HCT116 (cell line): ENCODE measurements at regions not wholly inside any gene's neighbourhood (a gene's known extent, or its start where the extent isn't known, plus 50 kb on each side); places are given as distances from the start of the nearest gene placed in this dataset.

Experiments
- ATAC-seq: fragments of 200-7000 bp; cut with Tn5 transposase; 2 replicates; pipeline ENCODE4 v1.9.1; 2020; ENCODE audit warnings: mild to moderate bottlenecking, moderate library complexity
- BruUV-seq: library from RNA; stranded (reverse); fragments of 400-500 nt; replicated peaks from 2 replicates; lab custom pipeline; 2021; lab: Mats Ljungman, UMichigan
- CTCF ChIA-PET: fragments of 300-600 bp; sonication (Branson Sonifier 250); formaldehyde crosslinking; loops from one replicate; lab custom pipeline; 2021; ENCODE audit warnings: antibody characterized with exemption; lab: Charles Lee
- POLR2A ChIA-PET: fragments of 300-600, 350-600 bp; sonication (Branson Sonifier 250); formaldehyde crosslinking; loops from one replicate; lab custom pipeline; 2021; ENCODE audit warnings: antibody characterized with exemption; lab: Charles Lee
- RAD21 ChIA-PET, 2 experiments: fragments of 300-600 bp; sonication (Branson Sonifier 250); formaldehyde crosslinking; loops; one replicate each; lab custom pipeline; 2023; ENCODE audit warnings: low total read pairs in 2 of 2; ENCODE audit not compliant: uncharacterized antibody in 2 of 2, unreplicated experiment in 2 of 2, low non-redundant PET in 1 of 2; lab: Charles Lee
- DNase-seq: peaks from one replicate; pipeline ENCODE4 v3.0.0-alpha.2; 2010; ENCODE audit warnings: low read depth, low spot score
- H2AFZ ChIP-seq: fragments of 200-600 bp; shearing (Covaris generic), sonication (generic); 2 replicates; pipeline ENCODE4 v1.6.1; 2017; ENCODE audit warnings: low read depth, mixed run types, mixed read lengths, antibody characterized with exemption, low read length; ENCODE audit not compliant: poor library complexity, severe bottlenecking
- H3K27ac ChIP-seq: 2 replicates; pipeline ENCODE4 v1.5.1; 2012; ENCODE audit warnings: low read depth, low read length
- H3K27me3 ChIP-seq: fragments of 200-600 bp; sonication (generic); 2 replicates; pipeline ENCODE4 v1.6.1; 2016; ENCODE audit warnings: mixed run types, low read length, mixed read lengths; ENCODE audit not compliant: insufficient read depth
- H3K36me3 ChIP-seq, 2 experiments: fragments of 200-500 bp in 1 of 2; fragments of 200-600 bp in 1 of 2; sonication (Bioruptor generic) in 1 of 2; sonication (generic) in 1 of 2; 2 replicates each; pipeline versions ENCODE4 v1.5.1 to v1.6.1; 2014 to 2016; ENCODE audit warnings: low read length in 2 of 2, inconsistent platforms in 1 of 2, mixed read lengths in 1 of 2, mixed run types in 1 of 2; ENCODE audit not compliant: insufficient read depth in 2 of 2, control insufficient read depth in 1 of 2
- H3K4me1 ChIP-seq, 2 experiments: fragments of 200-600 bp in 1 of 2; sonication (generic) in 1 of 2; 2 replicates each; pipeline versions ENCODE4 v1.5.1 to v1.6.1; 2012 to 2017; ENCODE audit warnings: low read length in 2 of 2, inconsistent platforms in 1 of 2, mild to moderate bottlenecking in 1 of 2, mixed read lengths in 1 of 2, mixed run types in 1 of 2, moderate library complexity in 1 of 2; ENCODE audit not compliant: insufficient read depth in 2 of 2, control insufficient read depth in 1 of 2
- H3K4me2 ChIP-seq: fragments of 200-600 bp; sonication (generic); 2 replicates; pipeline ENCODE4 v1.6.1; 2017; ENCODE audit warnings: mixed run types, low read length, mixed read lengths
- H3K4me3 ChIP-seq, 2 experiments: fragments of 200-600 bp in 1 of 2; sonication (generic) in 1 of 2; replicated peaks in 1 of 2; 2 replicates each; pipeline ENCODE4 v1.5.1; 2011 to 2016; ENCODE audit warnings: low read length in 2 of 2, control low read depth in 1 of 2, low read depth in 1 of 2, mild to moderate bottlenecking in 1 of 2, mixed read lengths in 1 of 2, mixed run types in 1 of 2
- H3K79me2 ChIP-seq: fragments of 200-600 bp; sonication (generic); 2 replicates; pipeline ENCODE4 v1.6.1; 2017; ENCODE audit warnings: mild to moderate bottlenecking, mixed run types, low read length, moderate library complexity, mixed read lengths; ENCODE audit not compliant: insufficient read depth
- H3K9ac ChIP-seq: fragments of 200-600 bp; sonication (generic); 2 replicates; pipeline ENCODE4 v1.6.1; 2016; ENCODE audit warnings: low read length, mixed read lengths
- H3K9me2 ChIP-seq: fragments of 200-600 bp; sonication (generic), shearing (Covaris generic); 2 replicates; pipeline ENCODE4 v1.6.1; 2017; ENCODE audit warnings: mixed run types, mild to moderate bottlenecking, moderate library complexity; ENCODE audit not compliant: insufficient read depth
- H3K9me3 ChIP-seq, 2 experiments: fragments of 200-500 bp in 1 of 2; fragments of 200-600 bp in 1 of 2; sonication (Bioruptor generic) in 1 of 2; sonication (generic) in 1 of 2; 2 replicates each; pipeline ENCODE4 v1.6.1; 2014 to 2017; ENCODE audit warnings: low read length in 2 of 2, mixed read lengths in 2 of 2, inconsistent platforms in 1 of 2, low read depth in 1 of 2, mild to moderate bottlenecking in 1 of 2, mixed run types in 1 of 2, moderate library complexity in 1 of 2; ENCODE audit not compliant: control insufficient read depth in 1 of 2, insufficient read depth in 1 of 2
- H4K20me1 ChIP-seq: fragments of 200-600 bp; sonication (generic), shearing (Covaris generic); 2 replicates; pipeline ENCODE4 v1.6.1; 2017; ENCODE audit warnings: mixed run types, mild to moderate bottlenecking, moderate library complexity; ENCODE audit not compliant: insufficient read depth
- CEBPB ChIP-seq: IDR thresholded peaks from 2 replicates; pipeline ENCODE4 v1.6.1; 2012; ENCODE audit warnings: low read depth
- EGR1 ChIP-seq: IDR thresholded peaks from 2 replicates; pipeline ENCODE4 v1.6.1; 2012; ENCODE audit warnings: low read depth
- ELF1 ChIP-seq: IDR thresholded peaks from 2 replicates; pipeline ENCODE4 v1.6.1; 2012; ENCODE audit warnings: low read depth, borderline replicate concordance
- EZH2 ChIP-seq: fragments of 200-600 bp; sonication (generic); IDR thresholded peaks from 2 replicates; pipeline ENCODE4 v1.6.1; 2017; ENCODE audit warnings: antibody characterized with exemption, mixed run types
- EZH2phosphoT487 ChIP-seq: fragments of 200-600 bp; IDR thresholded peaks from 2 replicates; pipeline ENCODE4 v1.6.1; 2018; ENCODE audit warnings: antibody characterized with exemption, borderline replicate concordance
- FOSL1 ChIP-seq: IDR thresholded peaks from 2 replicates; pipeline ENCODE4 v1.6.1; 2012; ENCODE audit warnings: low read depth
- JUND ChIP-seq: IDR thresholded peaks from 2 replicates; pipeline ENCODE4 v1.6.1; 2012
- POLR2A ChIP-seq: IDR thresholded peaks from 2 replicates; pipeline ENCODE4 v1.7.0; 2011; ENCODE audit warnings: borderline replicate concordance; ENCODE audit not compliant: insufficient read depth, insufficient read length; ENCODE audit errors: extremely low read depth
- POLR2AphosphoS5 ChIP-seq: IDR thresholded peaks from 2 replicates; pipeline ENCODE4 v1.6.1; 2011; ENCODE audit warnings: mild to moderate bottlenecking, low read depth, low read length, moderate library complexity
- RAD21 ChIP-seq: IDR thresholded peaks from 2 replicates; pipeline ENCODE4 v1.6.1; 2012; ENCODE audit warnings: low read depth, mild to moderate bottlenecking
- SP1 ChIP-seq: IDR thresholded peaks from 2 replicates; pipeline ENCODE4 v1.6.1; 2012; ENCODE audit warnings: low read depth
- TCF7L2 ChIP-seq: IDR thresholded peaks from 2 replicates; pipeline ENCODE4 v1.7.0; 2011; ENCODE audit warnings: borderline replicate concordance, inconsistent platforms; ENCODE audit not compliant: insufficient read depth, insufficient read length; ENCODE audit errors: extremely low read depth
- ZFX ChIP-seq: fragments of 450-650 bp; IDR thresholded peaks from 2 replicates; pipeline ENCODE4 v1.6.1; 2017
- ZNF274 ChIP-seq: fragments of 200-500 bp; sonication (Bioruptor generic); IDR thresholded peaks from 2 replicates; pipeline ENCODE4 v1.6.1; 2014; ENCODE audit warnings: mild to moderate bottlenecking, low read depth, low read length, inconsistent platforms
- intact Hi-C: fragments of 100-400 bp; cut with micrococcal nuclease; formaldehyde crosslinking; loops from 2 replicates; pipeline ENCODE4 v1.10.0; 2022
- TF ChIP-seq, protein P1 (sequence below): IDR thresholded peaks from 2 replicates; pipeline ENCODE4 v1.6.1; 2012; ENCODE audit warnings: low read depth
- TF ChIP-seq, protein P2 (sequence below): IDR thresholded peaks from 2 replicates; pipeline ENCODE4 v1.6.1; 2012
- TF ChIP-seq, protein P3 (sequence below): IDR thresholded peaks from 2 replicates; pipeline ENCODE4 v1.6.1; 2012
- TF ChIP-seq, protein P4 (sequence below), 3 experiments: fragments of 200-600 bp in 1 of 3; sonication (generic) in 1 of 3; IDR thresholded peaks in 2 of 3; conservative IDR thresholded peaks in 1 of 3; 2 replicates each; pipeline ENCODE4 v1.5.1; 2012 to 2017; ENCODE audit warnings: low read depth in 2 of 3, low read length in 2 of 3, antibody characterized with exemption in 1 of 3, borderline replicate concordance in 1 of 3, control low read depth in 1 of 3, mild to moderate bottlenecking in 1 of 3, mixed read lengths in 1 of 3, mixed run types in 1 of 3, moderate library complexity in 1 of 3; ENCODE audit not compliant: insufficient read depth in 1 of 3

DNA sequence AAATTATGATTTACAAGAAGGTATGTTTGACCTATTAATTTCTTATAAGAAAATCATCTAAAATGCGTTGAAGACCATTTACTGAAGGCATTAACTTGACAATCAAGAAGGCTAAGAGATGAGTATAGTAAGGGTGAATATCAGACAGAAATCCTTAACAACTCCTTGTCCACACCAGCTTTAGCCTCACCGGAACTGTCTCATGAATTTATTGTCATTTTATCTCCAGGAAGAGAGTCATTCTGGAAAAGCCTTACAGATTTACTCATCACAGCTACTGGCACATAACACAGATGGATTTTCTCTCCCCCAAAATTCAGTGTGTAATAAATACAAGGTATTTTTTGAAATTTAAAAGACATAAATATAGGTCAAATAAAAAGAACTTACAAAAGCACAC lies 129.4 kb upstream of the LSM8 start (continued):
- TF ChIP-seq, protein P1, sequence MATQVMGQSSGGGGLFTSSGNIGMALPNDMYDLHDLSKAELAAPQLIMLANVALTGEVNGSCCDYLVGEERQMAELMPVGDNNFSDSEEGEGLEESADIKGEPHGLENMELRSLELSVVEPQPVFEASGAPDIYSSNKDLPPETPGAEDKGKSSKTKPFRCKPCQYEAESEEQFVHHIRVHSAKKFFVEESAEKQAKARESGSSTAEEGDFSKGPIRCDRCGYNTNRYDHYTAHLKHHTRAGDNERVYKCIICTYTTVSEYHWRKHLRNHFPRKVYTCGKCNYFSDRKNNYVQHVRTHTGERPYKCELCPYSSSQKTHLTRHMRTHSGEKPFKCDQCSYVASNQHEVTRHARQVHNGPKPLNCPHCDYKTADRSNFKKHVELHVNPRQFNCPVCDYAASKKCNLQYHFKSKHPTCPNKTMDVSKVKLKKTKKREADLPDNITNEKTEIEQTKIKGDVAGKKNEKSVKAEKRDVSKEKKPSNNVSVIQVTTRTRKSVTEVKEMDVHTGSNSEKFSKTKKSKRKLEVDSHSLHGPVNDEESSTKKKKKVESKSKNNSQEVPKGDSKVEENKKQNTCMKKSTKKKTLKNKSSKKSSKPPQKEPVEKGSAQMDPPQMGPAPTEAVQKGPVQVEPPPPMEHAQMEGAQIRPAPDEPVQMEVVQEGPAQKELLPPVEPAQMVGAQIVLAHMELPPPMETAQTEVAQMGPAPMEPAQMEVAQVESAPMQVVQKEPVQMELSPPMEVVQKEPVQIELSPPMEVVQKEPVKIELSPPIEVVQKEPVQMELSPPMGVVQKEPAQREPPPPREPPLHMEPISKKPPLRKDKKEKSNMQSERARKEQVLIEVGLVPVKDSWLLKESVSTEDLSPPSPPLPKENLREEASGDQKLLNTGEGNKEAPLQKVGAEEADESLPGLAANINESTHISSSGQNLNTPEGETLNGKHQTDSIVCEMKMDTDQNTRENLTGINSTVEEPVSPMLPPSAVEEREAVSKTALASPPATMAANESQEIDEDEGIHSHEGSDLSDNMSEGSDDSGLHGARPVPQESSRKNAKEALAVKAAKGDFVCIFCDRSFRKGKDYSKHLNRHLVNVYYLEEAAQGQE = no peak
- no peak for TF ChIP-seq EGR1
- TF ChIP-seq TCF7L2 = no peak
- TF ChIP-seq, protein P2, sequence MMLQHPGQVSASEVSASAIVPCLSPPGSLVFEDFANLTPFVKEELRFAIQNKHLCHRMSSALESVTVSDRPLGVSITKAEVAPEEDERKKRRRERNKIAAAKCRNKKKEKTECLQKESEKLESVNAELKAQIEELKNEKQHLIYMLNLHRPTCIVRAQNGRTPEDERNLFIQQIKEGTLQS = no peak

DNA sequence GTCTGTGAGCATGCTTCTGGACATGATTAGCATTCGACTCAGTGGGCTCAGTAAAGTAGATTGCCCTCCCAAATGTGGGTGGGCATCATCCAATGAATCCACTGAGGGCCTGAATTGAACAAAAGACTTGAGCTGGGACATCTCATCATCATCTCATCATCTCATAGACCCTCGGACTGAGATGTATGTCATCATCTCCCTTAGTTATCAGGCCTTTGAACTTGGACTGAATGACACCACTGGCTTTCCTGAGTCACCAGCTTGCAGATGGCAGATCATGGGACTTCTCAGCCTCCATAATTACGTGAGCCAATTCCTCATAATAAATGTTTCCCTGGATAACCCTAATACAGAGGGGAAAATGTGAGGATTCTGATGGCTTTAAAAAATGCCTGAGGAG lies 128.3 kb upstream of the LSM8 start:
- intact Hi-C loops = no loop called here
- TF ChIP-seq FOSL1 (no peak), EZH2phosphoT487 (no peak), EZH2 (no peak), ZNF274 (no peak), POLR2AphosphoS5 (no peak), ELF1 (no peak), TCF7L2 (no peak), EGR1 (no peak), ZFX (no peak), JUND (no peak), POLR2A (no peak), SP1 (no peak), RAD21 (no peak), CEBPB (no peak)
- TF ChIP-seq, protein P3, sequence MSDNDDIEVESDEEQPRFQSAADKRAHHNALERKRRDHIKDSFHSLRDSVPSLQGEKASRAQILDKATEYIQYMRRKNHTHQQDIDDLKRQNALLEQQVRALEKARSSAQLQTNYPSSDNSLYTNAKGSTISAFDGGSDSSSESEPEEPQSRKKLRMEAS = no peak
- TF ChIP-seq, protein P4, sequence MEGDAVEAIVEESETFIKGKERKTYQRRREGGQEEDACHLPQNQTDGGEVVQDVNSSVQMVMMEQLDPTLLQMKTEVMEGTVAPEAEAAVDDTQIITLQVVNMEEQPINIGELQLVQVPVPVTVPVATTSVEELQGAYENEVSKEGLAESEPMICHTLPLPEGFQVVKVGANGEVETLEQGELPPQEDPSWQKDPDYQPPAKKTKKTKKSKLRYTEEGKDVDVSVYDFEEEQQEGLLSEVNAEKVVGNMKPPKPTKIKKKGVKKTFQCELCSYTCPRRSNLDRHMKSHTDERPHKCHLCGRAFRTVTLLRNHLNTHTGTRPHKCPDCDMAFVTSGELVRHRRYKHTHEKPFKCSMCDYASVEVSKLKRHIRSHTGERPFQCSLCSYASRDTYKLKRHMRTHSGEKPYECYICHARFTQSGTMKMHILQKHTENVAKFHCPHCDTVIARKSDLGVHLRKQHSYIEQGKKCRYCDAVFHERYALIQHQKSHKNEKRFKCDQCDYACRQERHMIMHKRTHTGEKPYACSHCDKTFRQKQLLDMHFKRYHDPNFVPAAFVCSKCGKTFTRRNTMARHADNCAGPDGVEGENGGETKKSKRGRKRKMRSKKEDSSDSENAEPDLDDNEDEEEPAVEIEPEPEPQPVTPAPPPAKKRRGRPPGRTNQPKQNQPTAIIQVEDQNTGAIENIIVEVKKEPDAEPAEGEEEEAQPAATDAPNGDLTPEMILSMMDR (IDR thresholded peaks at IDR 0.05 in 2 of 3, conservative IDR thresholded peaks at IDR 0.05 in 1 of 3; ENCODE audit: borderline replicate concordance in 1 of 3, insufficient read depth in 1 of 3, low read depth in 2 of 3, low read length in 2 of 3) = no peak
- TF ChIP-seq, protein P1 = no peak

More for the DNA sequence above, 128.3 kb upstream of the LSM8 start:
- ChIA-PET POLR2A (no interaction called here), RAD21 (no interaction called here), CTCF (no interaction called here)
- no TSS peak for BruUV-seq
- Histone ChIP-seq H2AFZ (no peak overlapping the region), H3K79me2 (no peaks in the 10 kb centered on the region), H3K4me3 (no peak overlapping the region), H3K27me3 (no peaks in the 10 kb centered on the region), H3K9me2 (no peaks in the 10 kb centered on the region), H3K4me1 (no peaks in the 10 kb centered on the region), H3K9me3 (no peaks in the 10 kb centered on the region), H3K4me2 (no peak overlapping the region), H3K9ac (no peak overlapping the region), H3K36me3 (no peaks in the 10 kb centered on the region), H4K20me1 (no peaks in the 10 kb centered on the region), H3K27ac (no peak overlapping the region)
- DNase-seq = no peak
- no peak for ATAC-seq
